Stimulated activated CD4-positive, alpha-beta T cell treated with anti-CD3 and anti-CD28 coated beads, Interleukin-4, amount 100 ng/mL, for 48 hours (primary cell): ENCODE measurements at regions not wholly inside any gene's neighbourhood (a gene's known extent, or its start where the extent isn't known, plus 50 kb on each side); places are given as distances from the start of the nearest gene placed in this dataset.
"Not testable (repeated sequence)": the region's sequence is repeated elsewhere in the genome, so short reads cannot be mapped to it uniquely, and the experiment has no call there.

Experiments used
- DNase-seq, 2 donors: peaks; one replicate each; pipeline ENCODE4 v3.0.0-alpha.2; 2020; ENCODE audit warnings: low read depth in 2 of 2

DNA sequence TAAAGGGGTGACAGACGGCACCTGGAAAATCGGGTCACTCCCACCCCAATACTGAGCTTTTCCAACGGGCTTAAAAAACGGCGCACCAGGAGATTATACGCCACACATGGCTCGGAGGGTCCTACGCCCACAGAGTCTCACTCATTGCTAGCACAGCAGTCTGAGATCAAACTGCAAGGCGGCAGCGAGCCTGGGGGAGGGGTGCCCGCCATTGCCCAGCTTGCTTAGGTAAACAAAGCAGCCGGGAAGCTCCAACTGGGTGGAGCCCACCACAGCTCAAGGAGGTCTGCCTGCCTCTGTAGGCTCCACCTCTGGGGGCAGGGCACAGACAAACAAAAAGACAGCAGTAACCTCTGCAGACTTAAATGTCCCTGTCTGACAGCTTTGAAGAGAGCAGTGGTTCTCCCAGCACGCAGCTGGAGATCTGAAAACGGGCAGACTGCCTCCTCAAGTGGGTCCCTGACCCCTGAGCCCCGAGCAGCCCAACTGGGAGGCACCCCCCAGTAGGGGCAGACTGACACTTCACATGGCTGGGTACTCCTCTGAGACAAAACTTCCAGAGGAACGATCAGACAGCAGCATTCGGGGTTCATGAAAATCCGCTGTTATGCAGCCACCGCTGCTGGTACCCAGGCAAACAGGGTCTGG is 162.8 kb upstream of the GJE1 start:
- DNase-seq = not testable (repeated sequence)

DNA sequence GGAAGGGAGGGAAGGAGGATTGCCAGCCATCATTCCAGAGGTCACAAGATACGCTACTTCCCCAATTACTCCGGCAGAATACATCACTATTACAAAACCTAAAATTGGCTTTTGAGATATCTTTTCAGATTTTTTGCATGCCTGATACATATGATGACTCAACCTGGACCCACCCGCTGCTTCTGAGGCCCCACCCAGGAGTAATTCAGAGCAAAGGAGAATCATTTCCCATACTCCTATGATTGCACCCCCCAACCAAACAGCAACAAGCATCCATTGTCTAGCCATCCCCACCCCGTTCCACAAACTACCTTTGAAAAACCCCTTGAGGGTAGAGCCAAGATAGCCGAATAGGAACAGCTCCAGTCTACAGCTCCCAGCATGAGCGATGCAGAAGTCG is 163.5 kb upstream of the GJE1 start:
- DNase-seq = no peak

DNA sequence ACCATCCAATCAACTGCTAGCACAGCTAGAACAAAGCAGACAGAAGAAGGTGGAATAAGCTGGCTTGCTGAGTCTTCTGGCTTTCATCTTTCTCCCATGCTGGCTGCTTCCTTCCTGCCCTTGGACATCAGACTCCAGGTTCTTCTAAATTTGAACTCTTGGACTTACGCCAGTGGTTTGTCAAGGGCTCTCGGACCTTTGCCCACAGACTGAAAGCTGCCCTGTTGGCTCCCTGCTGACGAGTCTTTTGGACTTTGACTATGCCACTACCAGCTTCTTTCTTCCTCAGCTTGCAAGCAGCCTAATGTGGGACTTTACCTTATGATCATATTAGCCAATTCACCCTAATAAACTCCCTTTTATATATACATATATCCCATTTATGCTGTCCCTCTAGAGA is 164.1 kb upstream of the GJE1 start:
- no peak for DNase-seq

DNA sequence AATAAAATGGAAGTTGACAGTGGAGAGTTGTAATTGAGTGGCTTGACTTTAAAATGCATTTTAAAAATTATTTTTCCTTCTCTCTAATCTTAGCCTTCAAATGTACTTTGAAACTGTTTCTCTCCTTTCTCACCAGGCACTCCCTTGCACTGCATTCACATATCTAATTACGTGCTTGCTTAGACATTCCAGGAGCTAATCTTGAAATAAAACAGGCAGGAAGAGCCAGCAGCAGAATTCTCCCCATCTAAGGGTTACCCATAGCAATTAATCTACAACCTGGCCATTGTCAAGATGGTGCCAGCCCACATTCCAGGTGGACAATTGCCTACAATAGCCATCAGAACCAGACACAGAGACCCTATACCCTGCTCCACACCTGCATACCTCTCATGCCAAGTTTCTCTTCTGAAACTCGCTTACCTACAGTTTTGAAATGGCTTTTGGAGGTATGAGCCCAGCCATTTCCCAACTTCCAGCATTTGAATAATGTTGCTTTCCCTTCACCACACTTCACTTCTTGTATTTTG is 167.6 kb upstream of the GJE1 start:
- no peak for DNase-seq

DNA sequence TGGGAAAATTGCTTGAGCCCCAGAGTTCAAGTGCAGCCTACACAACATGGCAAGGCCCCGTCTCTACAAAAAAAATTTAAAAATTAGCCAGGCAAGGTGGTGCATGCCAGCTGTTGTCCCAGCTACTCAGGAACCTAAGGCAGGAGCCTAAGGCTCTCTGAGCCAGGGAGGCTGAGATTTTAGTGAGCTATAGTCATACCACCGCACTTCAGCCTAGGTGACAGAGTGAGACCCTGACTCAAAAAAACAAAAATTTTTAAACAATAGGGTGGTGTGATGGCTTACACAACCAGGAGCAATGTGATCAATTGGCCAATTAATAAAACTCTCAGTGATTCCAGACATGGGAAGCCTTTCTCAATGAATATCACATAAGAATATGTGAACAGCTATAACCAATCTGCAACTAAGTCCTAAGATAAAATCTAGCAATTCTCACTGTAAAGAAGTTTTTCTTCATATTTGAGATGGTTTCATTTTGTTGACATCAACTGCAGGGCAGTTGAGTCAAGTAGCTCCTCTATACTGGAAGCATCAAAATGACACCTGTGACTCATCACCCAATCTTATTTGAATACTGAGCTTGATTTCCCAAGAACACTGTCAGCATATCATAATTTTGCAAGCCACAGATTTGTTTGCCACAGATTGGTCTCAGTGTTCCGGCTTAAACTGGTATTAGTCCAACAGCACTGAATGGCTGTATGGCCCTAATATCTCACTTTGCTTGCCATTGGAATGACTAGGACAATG is 169.0 kb upstream of the GJE1 start:
- DNase-seq = no peak

DNA sequence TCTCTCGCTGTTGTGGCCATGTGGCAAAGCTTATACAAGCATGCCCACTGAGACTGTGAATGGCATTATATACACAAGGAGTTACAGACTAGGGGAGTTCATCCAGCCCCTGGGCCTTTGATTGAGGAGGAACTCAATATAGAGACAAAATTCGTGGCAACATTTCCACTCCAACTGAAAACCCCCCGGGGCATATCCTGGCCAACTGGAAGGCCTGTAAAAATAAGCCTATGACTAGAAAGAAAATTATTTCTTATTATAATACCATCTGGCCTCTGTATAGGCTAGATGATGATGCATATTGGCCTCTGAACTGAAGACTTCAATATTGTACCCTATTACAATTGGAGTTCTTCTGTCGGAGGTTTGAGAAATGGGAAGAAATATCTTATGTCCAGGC is 175.5 kb upstream of the GJE1 start:
- DNase-seq = no peak

DNA sequence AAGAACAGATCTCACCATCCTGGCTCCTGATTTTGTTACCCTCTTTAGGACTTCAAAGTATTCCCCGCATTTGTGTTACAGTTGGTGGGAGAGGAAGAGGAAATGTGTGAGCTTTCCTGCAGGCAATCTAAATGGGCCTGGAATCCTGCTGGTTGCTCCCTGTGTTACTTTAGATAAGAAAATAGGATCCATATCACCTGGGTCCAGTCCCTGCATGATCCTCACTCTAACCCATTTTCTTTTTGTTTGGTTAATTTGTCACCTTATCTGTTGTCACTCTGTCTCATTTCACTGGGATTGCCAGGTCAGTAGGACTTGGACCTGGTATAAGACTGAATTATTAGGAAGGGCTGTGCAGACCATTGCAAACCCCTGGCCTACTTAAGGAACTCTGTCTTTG is 175.9 kb upstream of the GJE1 start:
- DNase-seq = no peak

DNA sequence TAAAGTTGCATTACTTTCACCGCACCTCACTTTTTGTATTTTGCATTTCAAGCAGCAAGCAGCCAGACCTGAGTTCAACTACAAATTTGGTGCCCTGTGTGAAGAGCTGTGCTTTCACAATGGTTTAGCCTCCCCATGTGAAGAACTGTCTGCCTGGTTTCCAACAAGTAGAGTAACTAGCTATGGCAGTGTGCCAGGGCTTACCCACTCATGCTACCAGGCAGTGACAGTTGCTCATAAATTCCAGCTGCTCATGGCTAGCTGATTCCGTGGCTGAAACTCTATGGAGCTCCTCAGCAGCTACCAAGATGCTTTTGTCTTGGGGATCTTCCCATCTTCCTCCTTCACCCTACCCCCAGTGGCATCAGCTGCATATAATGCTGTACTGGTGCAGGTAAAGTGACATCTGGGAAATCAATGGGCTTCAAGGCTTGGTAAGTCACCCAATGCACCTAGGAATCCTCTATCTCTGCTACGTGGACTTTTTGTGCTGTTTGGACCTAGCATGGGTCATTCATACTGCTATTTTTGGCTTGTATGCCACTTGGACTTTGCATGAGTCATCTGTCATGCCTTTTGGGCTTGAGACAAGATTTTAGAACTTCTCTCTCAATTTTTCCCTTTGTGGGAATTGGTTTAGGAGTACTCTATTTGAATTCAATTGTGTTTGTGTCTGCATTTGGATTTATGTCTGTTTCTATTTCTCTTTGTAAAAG is 176.5 kb upstream of the GJE1 start:
- DNase-seq = no peak

DNA sequence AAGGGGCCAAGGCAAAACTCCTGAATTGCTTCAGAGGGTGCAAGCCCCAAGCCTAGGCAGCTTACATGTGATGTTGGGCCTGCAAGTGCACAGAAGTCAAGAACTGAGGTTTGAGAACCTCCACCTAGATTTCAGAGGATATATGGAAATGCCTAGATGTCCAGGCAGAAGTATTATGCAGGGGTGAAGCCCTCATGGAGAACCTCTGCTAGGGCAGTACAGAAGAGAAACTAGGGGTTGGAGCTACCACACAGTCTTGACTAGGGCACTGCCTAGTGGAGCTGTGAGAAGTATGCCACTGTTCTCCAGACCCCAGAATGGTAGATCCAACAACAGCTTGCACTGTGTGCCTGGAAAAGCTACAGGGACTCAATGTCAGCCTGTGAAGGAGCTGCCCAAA is 179.7 kb upstream of the GJE1 start:
- no peak for DNase-seq

DNA sequence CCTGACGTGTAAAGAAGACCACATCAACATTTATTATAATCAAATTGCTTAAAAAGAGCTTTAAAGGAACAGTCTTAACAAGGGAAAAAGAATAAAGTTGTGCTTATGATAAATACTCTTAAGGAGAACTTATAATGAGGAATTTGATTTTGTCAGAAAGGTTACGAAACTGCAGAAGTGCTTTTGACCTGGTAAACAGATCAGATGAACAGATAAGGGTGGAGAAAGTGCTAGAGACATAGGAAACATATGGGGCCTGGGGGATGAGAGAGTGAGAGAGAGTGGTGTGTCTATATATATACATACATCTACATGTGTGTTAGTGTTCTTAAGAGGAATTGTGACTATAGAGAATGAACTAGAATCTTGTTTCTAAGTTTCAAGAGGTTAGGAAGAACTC is 186.2 kb upstream of the GJE1 start:
- no peak for DNase-seq

DNA sequence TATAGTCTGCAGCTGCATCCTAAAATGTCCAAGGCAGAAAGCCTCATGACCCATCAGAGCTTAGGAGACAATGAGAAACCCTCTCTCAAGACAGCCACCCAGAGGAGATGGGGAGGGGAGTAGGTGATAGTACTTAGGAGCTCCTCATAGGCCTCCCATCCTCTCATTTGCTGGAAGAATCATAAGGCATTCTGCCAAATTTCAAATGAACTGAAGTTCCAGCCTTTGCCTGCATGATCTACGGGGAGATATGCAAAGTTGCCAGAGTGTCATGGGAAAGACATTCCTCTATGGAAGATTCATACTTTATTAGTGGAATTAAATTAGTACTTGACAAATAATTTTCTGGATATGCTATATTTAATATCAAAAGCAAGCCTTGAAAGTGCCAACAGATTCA is 194.1 kb upstream of the GJE1 start:
- DNase-seq = no peak

DNA sequence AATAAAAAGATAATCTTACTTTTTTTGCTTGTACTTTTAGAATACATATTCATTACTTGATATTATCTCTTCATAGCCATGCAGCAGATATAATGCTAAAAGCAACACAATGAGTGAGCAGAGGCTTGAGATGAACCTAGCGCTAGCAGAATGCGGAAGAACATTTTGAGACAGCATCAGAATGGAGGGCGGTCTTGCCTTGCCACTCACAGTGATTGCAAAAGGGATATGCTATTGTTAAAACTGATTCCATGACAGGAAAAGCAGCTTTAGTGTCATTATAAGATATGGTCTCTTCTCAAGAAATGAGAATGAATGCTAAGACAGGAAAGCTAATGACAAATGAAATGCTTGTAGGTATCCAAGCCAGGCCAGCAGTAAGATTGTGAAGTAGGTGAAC is 200.0 kb upstream of the GJE1 start:
- DNase-seq = no peak

DNA sequence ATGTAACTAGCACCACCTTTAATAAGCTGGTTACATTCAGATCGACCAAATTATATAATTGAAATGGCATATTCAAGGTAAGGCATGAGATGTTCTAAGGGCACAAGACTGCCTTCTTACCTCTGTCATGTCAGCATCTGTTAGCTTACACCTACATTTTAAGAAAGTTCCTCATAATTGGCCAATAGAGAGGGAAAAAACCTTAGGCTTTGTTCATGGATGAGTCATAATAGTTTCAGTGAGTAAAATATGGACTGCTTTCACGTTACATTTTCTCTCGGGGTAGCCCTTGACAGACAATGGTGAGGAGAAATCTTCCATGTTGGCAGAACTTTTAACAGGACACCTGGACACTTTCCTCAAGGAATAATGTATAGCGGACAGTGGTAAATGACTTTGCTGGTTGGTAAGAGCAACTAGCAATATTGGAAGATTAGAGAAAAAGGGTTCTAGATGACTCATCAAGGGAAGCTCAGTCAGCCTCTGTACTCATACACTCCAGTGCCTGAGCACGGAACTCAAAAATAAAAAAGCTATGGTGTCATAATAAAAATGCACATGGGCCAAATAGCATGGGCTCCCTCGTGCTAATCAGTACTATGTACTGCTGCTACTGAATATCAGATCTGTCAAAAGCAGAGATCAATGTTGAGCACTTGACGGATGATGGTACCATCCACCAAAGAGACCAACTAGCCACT is 206.4 kb upstream of the GJE1 start:
- not testable (repeated sequence) for DNase-seq

DNA sequence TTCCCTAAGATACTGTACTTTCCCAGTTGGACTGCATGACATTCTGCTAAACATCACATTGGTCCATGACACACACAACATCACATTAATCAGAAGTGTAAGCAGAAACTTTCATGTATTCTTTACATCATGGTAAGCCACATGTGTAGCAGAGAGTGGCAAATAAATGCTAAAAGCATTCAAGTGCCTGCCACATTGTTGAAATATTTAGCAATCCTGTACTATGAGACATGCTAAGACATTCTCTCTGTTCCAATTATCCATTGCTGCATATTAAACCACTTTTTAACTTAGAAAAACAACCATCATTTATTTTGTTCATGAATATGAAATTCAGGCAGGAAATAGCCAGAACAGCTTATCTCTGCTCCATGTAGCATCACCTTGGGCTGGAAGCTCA is 207.7 kb upstream of the GJE1 start:
- DNase-seq = no peak

DNA sequence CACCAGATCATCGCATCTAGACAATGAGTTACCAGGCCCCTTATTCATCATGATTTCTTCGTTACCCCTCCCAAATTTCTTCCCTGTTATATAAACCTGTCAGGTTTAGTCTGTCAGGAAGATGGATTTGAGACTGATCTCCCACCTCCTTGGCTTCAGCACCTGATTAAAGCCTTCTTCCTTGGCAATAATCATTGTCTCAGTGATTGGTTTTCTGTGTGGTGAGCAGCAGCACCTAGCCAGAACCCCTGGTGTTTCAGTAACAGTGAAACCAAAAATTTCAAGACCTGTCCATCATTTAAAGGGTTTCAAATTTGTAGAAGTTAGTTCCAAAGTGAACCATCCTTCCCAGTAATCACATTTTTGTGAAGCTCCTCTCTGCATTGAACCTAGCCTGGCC is 209.8 kb upstream of the GJE1 start:
- no peak for DNase-seq

DNA sequence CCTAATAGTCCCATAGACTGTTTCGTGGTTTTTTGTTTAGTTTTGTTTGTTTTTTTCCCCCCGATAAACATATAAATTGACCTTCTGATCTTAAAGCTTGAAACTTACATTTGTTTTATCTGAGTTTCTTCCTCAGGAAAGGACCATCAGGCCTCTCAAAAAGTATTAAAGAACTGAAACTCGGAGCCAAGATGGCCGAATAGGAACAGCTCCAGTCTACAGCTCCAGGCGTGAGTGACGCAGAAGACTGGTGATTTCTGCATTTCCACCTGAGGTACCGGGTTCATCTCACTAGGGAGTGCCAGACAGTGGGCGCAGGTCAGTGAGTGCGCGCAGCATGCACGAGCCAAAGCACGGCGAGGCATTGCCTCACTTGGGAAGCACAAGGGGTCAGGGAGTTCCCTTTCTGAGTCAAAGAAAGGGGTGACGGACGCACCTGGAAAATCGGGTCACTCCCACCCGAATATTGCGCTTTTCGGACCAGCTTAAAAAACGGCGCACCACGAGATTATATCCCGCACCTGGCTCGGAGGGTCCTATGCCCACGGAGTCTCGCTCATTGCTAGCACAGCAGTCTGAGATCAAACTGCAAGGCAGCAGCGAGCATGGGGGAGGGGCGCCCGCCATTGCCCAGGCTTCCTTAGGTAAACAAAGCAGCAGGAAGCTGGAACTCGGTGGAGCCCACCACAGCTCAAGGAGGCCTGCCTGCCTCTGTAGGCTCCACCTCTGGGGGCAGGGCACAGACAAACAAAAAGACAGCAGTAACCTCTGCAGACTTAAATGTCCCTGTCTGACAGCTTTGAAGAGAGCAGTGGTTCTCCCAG is 215.8 kb upstream of the GJE1 start:
- DNase-seq = not testable (repeated sequence)

DNA sequence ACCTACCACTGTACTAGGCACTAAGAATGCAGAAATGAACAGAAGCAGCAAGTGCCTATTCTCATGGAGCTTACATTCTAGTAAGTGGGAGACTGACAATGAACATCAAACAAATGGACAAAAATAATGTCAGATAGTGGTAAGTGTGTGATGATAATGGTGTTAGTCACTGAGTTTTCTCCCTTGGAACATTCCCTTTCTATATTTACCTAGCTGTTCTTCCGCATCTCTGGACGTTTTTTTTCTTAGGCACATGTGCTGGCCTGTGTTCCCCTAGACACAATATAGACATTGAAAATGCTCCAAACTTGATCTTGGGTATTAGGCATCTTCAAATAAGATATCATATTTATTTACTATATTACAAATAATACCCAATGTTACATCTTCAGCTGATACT is 218.1 kb upstream of the GJE1 start:
- DNase-seq = no peak

DNA sequence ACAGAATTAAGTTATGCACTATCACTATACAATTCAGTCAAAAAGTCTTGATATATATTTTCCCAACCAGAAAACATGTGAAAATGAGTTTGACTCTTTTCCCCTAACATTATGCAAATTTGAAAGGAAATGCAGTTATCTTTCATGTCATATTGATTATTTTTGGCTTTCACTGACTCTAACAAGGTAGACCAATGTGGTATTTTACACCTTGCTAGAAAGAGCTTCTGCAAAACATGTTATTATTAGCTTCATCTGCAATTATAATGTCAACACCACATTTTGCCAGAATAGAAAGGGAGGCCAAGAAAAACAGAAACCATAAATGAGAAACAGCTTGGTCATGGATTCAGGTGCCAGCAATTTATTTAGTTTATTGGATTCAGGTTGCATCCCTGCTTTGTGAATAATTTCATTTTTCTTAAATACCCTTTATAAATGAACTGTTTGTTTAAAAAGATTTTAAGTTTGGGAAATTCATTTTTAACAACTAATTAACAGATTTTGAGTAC is 226.1 kb upstream of the GJE1 start:
- DNase-seq = no peak

DNA sequence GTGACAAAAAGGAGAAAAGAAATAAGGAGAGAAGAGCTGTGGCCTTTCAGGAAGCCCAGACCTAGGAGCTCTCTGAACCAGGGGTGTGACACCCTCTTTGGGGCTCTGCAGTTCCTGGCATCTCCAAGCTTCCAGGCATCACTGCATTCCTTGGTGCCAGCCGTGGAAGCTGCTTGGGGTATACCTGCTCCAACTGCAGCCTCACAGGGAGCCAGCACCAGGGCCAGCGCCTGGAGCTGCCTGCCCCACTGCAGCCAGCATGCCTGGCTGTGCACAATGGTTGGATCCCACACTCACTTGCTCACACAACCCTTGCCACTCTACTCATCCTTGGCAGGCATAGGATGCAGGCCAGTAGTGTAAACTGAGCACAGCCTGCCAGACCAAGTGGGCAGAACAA is 242.1 kb upstream of the GJE1 start:
- no peak for DNase-seq

DNA sequence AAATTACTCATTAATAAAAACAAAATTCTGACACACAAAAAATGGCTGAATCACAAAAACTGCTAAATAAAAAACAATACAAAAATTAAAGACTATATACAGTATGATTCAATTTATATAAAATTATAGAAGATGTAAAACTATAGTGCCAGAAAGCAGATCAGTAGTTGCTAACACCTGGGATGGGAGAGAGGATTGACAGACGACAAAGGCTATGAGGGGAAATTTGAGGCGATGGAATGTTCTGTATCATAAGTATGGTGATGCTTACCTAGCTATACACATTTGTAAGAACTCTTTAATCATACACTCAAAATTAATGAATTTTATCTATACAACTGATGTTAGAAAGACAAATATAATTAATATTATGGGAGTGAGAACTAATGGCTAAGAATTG is 247.9 kb upstream of the GJE1 start:
- no peak for DNase-seq

DNA sequence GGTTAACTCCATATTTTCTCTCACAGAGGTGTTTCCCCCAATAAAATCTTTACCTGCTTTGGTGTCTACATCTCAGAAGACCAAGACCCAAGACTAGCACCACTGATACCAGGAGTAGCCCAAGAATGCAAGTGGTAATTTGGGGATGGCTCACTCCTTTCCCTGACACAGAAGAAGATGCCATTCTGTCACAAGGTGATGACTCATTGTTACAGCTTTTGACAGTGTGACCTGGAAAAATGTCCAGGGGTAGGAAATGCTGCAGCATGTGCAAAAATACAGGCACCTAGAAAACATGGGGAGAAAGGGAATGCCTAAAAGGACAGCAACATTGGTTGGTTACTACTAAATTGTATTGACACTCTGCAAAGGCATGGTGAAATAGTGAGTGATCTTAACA is 254.0 kb upstream of the GJE1 start:
- no peak for DNase-seq
